Gastroesophageal sphincter (tissue), 4 donors: ENCODE measurements at regions not wholly inside any gene's neighbourhood (a gene's known extent, or its start where the extent isn't known, plus 50 kb on each side); places are given as distances from the start of the nearest gene placed in this dataset.

Source experiments
- ATAC-seq: fragments of 150-250 bp; one replicate; pipeline ENCODE4 v1.9.1; 2016; ENCODE audit warnings: mild to moderate bottlenecking, moderate library complexity
- H3K27ac ChIP-seq, 4 donors: fragments of 200-600 bp; sonication (generic) in 3 of 4; 1 replicate in 3 of 4; 2 replicates in 1 of 4; pipeline ENCODE4 v1.5.1; 2016 to 2019
- H3K27me3 ChIP-seq: fragments of 200-600 bp; sonication (generic); one replicate; pipeline ENCODE4 v1.5.1; 2019
- H3K36me3 ChIP-seq, 2 donors: fragments of 200-600 bp; sonication (generic); one replicate each; pipeline ENCODE4 v1.5.1; 2019; ENCODE audit warnings: control low read depth in 1 of 2
- H3K4me1 ChIP-seq, 3 donors: fragments of 200-600 bp; sonication (generic); 1 replicate in 2 of 3; 2 replicates in 1 of 3; pipeline ENCODE4 v1.5.1; 2016 to 2019; ENCODE audit warnings: control low read depth in 2 of 3
- H3K4me3 ChIP-seq, 2 donors: fragments of 200-600 bp; sonication (generic); one replicate each; pipeline ENCODE4 v1.5.1; 2019; ENCODE audit warnings: mild to moderate bottlenecking in 1 of 2, moderate library complexity in 1 of 2
- H3K9me3 ChIP-seq, 3 donors: fragments of 200-600 bp; sonication (generic); one replicate each; pipeline ENCODE4 v1.5.1; 2017 to 2019; ENCODE audit warnings: control low read depth in 2 of 3
- CTCF ChIP-seq, 4 experiments: fragments of 200-600 bp in 2 of 4; fragments of 450-650 bp in 2 of 4; sonication (generic) in 1 of 4; IDR thresholded peaks; one replicate each; pipeline ENCODE4 v1.5.1; 2017 to 2019; ENCODE audit warnings: antibody characterized with exemption in 4 of 4, mild to moderate bottlenecking in 2 of 4, moderate library complexity in 2 of 4
- EP300 ChIP-seq: sonication (generic); formaldehyde crosslinking; IDR thresholded peaks from one replicate; pipeline ENCODE4 v1.6.1; 2017; ENCODE audit warnings: antibody characterized with exemption, mild to moderate bottlenecking
- POLR2A ChIP-seq, 2 donors: fragments of 450-650 bp; IDR thresholded peaks; one replicate each; pipeline ENCODE4 v1.6.1; 2017; ENCODE audit warnings: antibody characterized with exemption in 2 of 2, mild to moderate bottlenecking in 2 of 2, moderate library complexity in 1 of 2
- POLR2AphosphoS5 ChIP-seq: sonication (generic); formaldehyde crosslinking; IDR thresholded peaks from one replicate; pipeline ENCODE4 v1.6.1; 2017; ENCODE audit warnings: antibody characterized with exemption
- WGBS, 2 donors: methylation state at CpG; one replicate each; pipeline ENCODE4 v1.1.5; 2018; ENCODE audit warnings: low coverage in 1 of 2; 5-methylcytosine and 5-hydroxymethylcytosine counted together

GRCh38 chr9:29209748-29210291 lies 1636.5 kb upstream of the C9orf72 start:
- Histone ChIP-seq H3K9me3 (no peaks in the 10 kb centered on the region), H3K36me3 (no peaks in the 10 kb centered on the region), H3K4me1 (peaks cover 0 to 34% (median 17%) of the 10 kb centered on the region in 3 donors), H3K27ac (no peak overlapping the region), H3K4me3 (no peak overlapping the region), H3K27me3 (peaks cover 47% of the 10 kb centered on the region)
- WGBS, 2 donors, result 27 to 63% methylated on average over 2 of the region's 2 CpGs
- no peak for ATAC-seq
- no peak for TF ChIP-seq EP300
- TF ChIP-seq CTCF (IDR thresholded peaks at IDR 0.05), result no peak
- TF ChIP-seq POLR2AphosphoS5, result no peak
- TF ChIP-seq POLR2A (IDR thresholded peaks at IDR 0.05), result no peak

GRCh38 chr9:29211003-29211579 lies 1637.8 kb upstream of the C9orf72 start:
- 39 to 43% methylated on average over 6 of the region's 6 CpGs for WGBS, 2 donors
- H3K27me3 ChIP-seq, result peaks cover 59% of the 10 kb centered on the region
- H3K4me3 ChIP-seq, result no peak overlapping the region

DNA sequence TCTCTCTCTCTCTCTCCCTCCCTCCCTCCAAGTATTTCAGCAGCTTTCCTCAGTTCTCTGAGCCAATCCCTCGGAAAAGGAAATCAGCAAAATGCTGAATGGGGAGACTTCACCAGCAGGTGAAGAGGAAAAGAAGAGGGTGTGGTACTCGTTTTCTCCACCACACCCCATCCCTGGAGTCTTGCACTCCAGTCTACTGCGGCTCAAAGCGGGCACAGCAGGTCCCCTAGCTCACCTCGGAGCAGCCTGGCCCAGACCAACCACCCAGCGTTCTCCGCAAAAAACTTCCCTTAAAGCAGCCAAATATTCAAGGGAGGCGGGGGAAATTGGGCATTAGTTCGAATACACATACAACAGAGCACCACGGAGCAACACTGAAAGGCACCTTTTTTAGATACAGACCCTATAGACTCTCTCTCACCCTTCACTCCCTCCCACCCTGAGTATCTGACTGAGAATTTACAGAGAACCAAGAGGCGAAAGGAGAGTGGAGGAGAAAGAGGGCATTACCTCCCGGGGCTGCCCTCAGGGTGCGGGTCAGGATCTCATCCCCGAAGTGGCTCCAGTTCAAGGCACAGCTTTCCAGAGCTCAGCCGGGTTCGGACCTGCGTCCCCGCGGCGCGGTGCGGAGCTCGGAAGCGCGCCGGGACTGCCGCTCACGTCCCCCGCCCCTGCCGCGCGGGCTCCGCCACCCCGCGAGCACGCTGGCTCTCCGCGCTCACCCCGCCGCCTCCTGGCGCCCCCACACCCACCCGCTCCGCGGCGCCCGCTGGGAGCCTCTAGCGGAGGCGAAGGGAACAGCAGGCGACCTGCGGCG lies 1638.5 kb upstream of the C9orf72 start:
- Histone ChIP-seq H3K27ac (no peak overlapping the region), H3K27me3 (peaks cover 66% of the 10 kb centered on the region), H3K4me3 (peak overlapping the region in 1 of 2 donors; percentile 45), H3K4me1 (peaks cover 0 to 38% (median 17%) of the 10 kb centered on the region in 3 donors), H3K9me3 (no peaks in the 10 kb centered on the region), H3K36me3 (no peaks in the 10 kb centered on the region)
- ATAC-seq, result peak; percentile 59
- 3 to 13% methylated on average over 3 to 5 of the region's 51 CpGs for WGBS, 2 donors
- TF ChIP-seq EP300 (no peak), POLR2A (IDR thresholded peaks at IDR 0.05) (no peak), CTCF (IDR thresholded peaks at IDR 0.05) (peak; percentile 27 to 84 (median 56)), POLR2AphosphoS5 (no peak)

More at GRCh38 chr9:29211003-29211579, 1637.8 kb upstream of the C9orf72 start:
- Histone ChIP-seq H3K27ac (no peak overlapping the region), H3K4me1 (peaks cover 0 to 38% (median 17%) of the 10 kb centered on the region in 3 donors), H3K36me3 (no peaks in the 10 kb centered on the region), H3K9me3 (no peaks in the 10 kb centered on the region)
- ATAC-seq, result no peak
- no peak for TF ChIP-seq EP300
- no peak for TF ChIP-seq CTCF (IDR thresholded peaks at IDR 0.05)
- TF ChIP-seq POLR2AphosphoS5, result no peak
- no peak for TF ChIP-seq POLR2A (IDR thresholded peaks at IDR 0.05)

GRCh38 chr9:29212397-29213387 lies 1639.4 kb upstream of the C9orf72 start:
- no peaks in the 10 kb centered on the region for H3K9me3 ChIP-seq
- WGBS, 2 donors, result 1 to 4% methylated on average over 17 to 25 of the region's 54 CpGs
- no peak for TF ChIP-seq CTCF (IDR thresholded peaks at IDR 0.05)
- TF ChIP-seq POLR2A (IDR thresholded peaks at IDR 0.05), result no peak
- no peak for TF ChIP-seq POLR2AphosphoS5
- TF ChIP-seq EP300, result no peak
- peak overlapping the region in 1 of 2 donors; percentile 45 for H3K4me3 ChIP-seq
- no peak overlapping the region for H3K27ac ChIP-seq
- H3K27me3 ChIP-seq, result peaks cover 74% of the 10 kb centered on the region
- ATAC-seq, result no peak
- no peaks in the 10 kb centered on the region for H3K36me3 ChIP-seq
- peaks cover 0 to 38% (median 17%) of the 10 kb centered on the region in 3 donors for H3K4me1 ChIP-seq
